ENCODE measurements at regions not wholly inside any gene's neighbourhood (a gene's known extent, or its start where the extent isn't known, plus 50 kb on each side); places are given as distances from the start of the nearest gene placed in this dataset.
A peak's percentile ranks its signal among the peaks of the same experiment; 100 is the strongest.

DNA sequence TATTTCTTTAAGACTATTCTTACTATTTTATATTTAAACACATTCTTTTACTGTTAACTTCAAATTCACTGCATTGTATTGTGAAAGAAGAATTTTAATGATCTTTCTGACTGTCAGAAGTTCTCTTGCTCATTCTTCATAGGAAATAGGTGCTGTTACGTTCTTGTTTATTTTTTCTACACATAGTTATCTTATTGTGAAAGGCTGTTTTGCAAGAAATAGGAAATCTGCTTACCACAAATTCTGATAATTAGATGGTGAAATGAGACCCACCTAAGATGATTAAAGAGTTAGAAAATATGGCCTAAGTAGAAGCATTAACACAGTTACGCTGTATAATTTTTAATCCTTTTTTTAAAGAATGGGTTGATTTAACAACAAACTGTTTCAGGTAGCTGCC is 316.1 kb upstream of the ZFP42 start:
- BruUV-seq (replicated peaks) = no TSS peak

More for the DNA sequence above, 316.1 kb upstream of the ZFP42 start:
- no peak overlapping the region for H3K27ac ChIP-seq (ENCODE audit: insufficient read depth, low read length)
- ATAC-seq (ENCODE audit: low read depth) = no peak
- TF ChIP-seq FOS (IDR thresholded peaks at IDR 0.05; ENCODE audit: low read depth, low read length) = no peak
- peak; percentile 23; the same call in 1 of the 2 replicates for TF ChIP-seq CEBPB (IDR thresholded peaks at IDR 0.05; ENCODE audit: low read depth, low read length)
- H3K4me3 ChIP-seq (ENCODE audit: insufficient read depth, low read depth, low read length) = no peak overlapping the region
- H3K4ac ChIP-seq (ENCODE audit: low read depth, low read length) = no peak overlapping the region
- H3K27me3 ChIP-seq (ENCODE audit: control insufficient read depth, insufficient read depth, low read length) = no peaks in the 10 kb centered on the region
- H2AK5ac ChIP-seq (ENCODE audit: low read depth, low read length) = no peak overlapping the region
- no peak overlapping the region for H2BK120ac ChIP-seq (ENCODE audit: low read depth, low read length)
- H2AK9ac ChIP-seq (replicated peaks; ENCODE audit: low read depth, low read length, poor library complexity) = no peak overlapping the region
- no peak overlapping the region for H3K56ac ChIP-seq (ENCODE audit: extremely low read depth, insufficient read depth, low read length)
- 0 out of 2 replicates have a peak, but pooled peaks cover 2% of the 10 kb centered on the region for H3K9me1 ChIP-seq (ENCODE audit: insufficient read depth, low read length)
- intact Hi-C loops (cut with micrococcal nuclease) (no loop called here), dilution Hi-C loops (cut with HindIII; ENCODE audit: low sequenced_read_pairs, unreplicated experiment) (no loop called here), in situ Hi-C loops (cut with MboI; ENCODE audit: low sequenced_read_pairs) (no loop called here)
- no peak overlapping the region for H3K23ac ChIP-seq (ENCODE audit: low read depth, low read length)
- no peaks in the 10 kb centered on the region for H4K20me1 ChIP-seq (ENCODE audit: insufficient read depth, low read length)
- no peak overlapping the region for H2BK20ac ChIP-seq (ENCODE audit: low read depth, low read length)
- H4K5ac ChIP-seq (ENCODE audit: low read depth, low read length) = no peak overlapping the region
- no peak for DNase-seq
- no peaks in the 10 kb centered on the region for H3K9me3 ChIP-seq (ENCODE audit: control insufficient read depth, insufficient read depth, low read length)
- H3K14ac ChIP-seq (replicated peaks; ENCODE audit: low read depth, low read length) = no peak overlapping the region
- ChIA-PET CTCF (interaction anchor here (0.6 to 0.7 kb wide), 2 partner anchors 621 to 872 kb away, joined by 3 read pairs; no protein-coding TSS in a partner anchor), POLR2A (ENCODE audit: unreplicated experiment) (no interaction called here)
- H3K79me1 ChIP-seq (ENCODE audit: low read depth in 1 of 2, low read length in 2 of 2) = no peaks in the 10 kb centered on the region
- no peak overlapping the region for H2BK15ac ChIP-seq (ENCODE audit: low read depth, low read length)
- WGBS, 2 experiments (ENCODE audit: extremely low coverage in 2 of 2, insufficient read length in 1 of 2) = no CpG with 5 or more reads among the region's 2 CpGs
- H2AFZ ChIP-seq (replicated peaks; ENCODE audit: low read length, poor library complexity) = no peak overlapping the region
- no peak overlapping the region for H3K4me2 ChIP-seq (ENCODE audit: low read depth, low read length)
- H3K9ac ChIP-seq (ENCODE audit: low read depth, low read length) = no peak overlapping the region
- H4K8ac ChIP-seq (ENCODE audit: low read depth in 2 of 2, low read length in 2 of 2) = no peak overlapping the region
- H4K91ac ChIP-seq (ENCODE audit: insufficient read depth, low read depth, low read length) = no peak overlapping the region
- H3K18ac ChIP-seq (ENCODE audit: low read depth, low read length) = no peak overlapping the region
- H3K4me1 ChIP-seq (ENCODE audit: control insufficient read depth, insufficient read depth, low read length) = no peaks in the 10 kb centered on the region
- H2BK5ac ChIP-seq (ENCODE audit: low read depth, low read length, poor library complexity, severe bottlenecking) = no peak overlapping the region
- H3K36me3 ChIP-seq (ENCODE audit: control insufficient read depth, insufficient read depth, low read length) = no peaks in the 10 kb centered on the region
